Hematopoietic multipotent progenitor cell treated with erythropoietin and hydrocortisone succinate and interleukin-3 and kit ligand, for 8 days (in vitro differentiated cells): ENCODE measurements at regions not wholly inside any gene's neighbourhood (a gene's known extent, or its start where the extent isn't known, plus 50 kb on each side); places are given as distances from the start of the nearest gene placed in this dataset.

ENCODE experiments used
- DNase-seq: peaks from one replicate; pipeline ENCODE4 v3.0.0-alpha.2; 2015

DNA sequence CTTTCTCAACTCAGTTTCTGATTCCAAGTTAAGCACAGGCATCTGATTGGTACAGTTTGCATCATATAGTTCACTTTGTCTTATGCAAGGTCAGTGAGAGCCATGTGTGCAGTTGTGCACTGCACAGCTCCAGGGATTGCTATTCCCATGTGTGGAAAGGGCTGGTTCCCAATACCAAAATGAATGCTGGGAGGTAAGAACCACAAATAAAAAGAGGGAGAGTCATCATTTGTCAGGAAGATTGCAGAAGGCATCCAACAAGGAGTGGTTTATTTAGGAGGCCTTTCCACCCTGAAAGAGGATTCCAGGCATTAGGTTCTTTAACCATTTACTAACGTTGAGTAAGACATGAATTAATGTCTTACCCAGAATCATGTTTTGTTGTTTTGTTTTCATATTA is 141.2 kb upstream of the ST6GAL2 start:
- DNase-seq: no peak

DNA sequence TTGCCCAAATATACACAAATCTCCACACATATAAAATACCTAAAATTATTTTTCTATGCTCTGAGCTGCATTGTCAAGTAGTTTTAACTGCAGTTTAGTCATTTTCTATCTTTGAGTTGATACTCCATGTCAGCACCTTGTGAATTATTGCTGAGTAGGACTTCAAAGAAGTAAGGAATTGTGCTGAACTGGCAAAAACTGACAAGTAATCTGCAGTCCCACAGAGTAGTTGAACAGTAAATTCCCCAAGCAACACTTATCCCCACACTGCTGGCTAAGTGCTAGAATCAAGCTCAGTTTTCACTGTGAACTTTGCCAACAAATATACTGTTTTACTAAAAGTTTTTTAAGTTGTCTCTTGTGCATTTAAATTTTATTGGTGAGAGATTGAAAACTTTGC is 141.8 kb upstream of the ST6GAL2 start:
- no peak for DNase-seq

DNA sequence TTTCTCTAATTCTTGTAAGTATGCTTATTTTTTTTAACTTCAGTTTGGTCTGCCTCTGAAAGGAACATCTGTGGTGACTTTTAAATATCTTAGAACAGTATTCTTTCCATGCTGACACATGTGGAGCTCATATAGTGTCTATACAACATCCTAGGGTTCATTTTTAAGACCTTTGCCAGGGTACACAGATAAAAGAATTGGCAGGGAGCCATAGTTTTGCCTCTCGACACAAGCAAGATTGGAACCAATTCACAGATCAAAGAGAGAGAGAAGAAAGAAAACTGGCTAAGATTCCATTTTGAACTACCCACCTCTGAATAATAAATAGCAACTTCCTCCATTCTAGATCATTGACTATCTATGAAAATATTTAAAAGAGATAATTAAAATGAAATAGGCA is 142.7 kb upstream of the ST6GAL2 start:
- DNase-seq: no peak

DNA sequence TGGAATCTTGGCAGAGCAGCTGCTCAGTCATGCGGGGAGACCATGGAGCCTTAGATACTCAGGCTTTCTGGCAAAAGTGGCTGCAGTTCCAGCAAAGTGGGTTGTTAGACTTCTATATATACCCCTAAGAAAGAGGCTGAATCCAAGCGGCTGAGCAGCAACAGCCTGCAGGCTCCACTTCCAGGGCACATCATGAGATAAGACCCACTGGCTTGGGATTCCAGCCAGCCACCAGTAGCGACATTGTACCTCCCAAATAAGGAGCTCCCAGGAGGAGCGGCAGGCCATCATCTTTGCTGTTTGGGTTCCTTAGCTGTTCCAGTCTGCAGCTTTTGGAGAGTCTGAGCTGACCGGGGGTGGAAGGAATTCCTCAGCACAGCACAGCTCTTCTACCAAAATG is 150.3 kb upstream of the ST6GAL2 start:
- DNase-seq: no peak

DNA sequence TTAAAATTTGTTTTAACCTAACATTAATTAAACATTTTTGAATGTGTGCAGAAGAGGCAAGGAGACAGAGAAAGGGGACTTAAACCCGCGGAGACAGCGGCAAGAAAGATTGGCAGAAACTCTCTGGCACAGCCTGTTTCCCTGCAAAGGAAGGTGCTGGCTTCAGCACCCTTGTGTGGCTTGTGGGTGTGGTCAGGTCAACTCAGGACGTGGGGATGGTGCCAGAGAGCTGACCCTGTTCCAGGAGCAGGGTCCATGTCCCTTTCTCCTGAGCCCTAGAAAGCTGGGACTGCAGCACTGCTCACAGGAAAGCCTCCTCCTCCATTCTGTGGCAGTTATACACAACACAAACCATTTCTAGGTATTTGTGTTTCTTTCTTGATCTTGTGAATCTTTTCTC is 176.2 kb upstream of the ST6GAL2 start:
- no peak for DNase-seq

DNA sequence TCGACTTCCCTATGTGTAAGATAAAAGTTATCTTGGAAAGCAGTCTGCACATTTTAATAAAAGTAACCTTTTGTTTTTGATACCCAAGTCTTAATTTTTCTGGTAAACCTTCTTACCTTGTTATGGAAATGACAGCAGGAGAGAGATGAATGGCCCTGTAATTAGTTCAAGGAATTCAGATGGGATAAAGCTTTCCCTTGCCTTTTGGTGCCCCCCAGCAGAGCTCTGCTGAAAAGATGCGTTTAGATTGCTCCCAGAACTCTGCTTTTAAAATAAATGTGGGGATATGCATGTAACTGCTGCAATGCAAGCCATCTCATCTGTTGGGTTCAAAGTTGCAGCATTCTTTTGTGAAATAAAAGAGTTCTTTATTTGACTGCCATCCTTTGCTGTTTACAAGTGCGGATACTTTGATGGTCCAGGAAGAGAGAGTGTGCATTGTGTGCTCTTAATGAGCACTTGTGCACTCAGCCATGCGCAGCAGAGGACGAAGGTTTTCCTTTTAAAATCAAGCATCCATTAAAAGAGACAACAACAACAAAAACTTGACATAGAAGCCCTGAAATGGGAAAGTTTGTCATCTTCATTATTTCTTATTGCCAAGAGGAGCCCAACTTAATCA is 176.7 kb upstream of the ST6GAL2 start:
- no peak for DNase-seq

DNA sequence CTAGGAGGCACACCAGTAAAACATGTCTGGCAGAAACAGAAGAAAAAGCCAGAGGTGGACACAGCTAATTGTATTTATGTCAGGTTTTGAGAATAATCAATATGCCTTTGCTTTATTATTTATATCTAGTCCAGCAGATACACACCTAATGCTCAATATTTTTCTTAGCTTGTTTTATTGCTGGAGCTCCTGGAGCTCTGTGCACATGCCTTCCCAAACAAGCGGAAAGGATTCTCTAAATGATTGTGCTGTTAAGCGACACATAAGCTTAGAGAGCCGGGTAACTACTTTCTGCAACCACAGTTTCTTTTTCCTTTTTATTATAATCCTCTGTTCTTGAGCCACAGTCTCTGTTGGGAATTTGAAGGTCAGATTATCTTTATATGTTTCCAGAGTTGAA is 177.3 kb upstream of the ST6GAL2 start:
- DNase-seq: no peak

DNA sequence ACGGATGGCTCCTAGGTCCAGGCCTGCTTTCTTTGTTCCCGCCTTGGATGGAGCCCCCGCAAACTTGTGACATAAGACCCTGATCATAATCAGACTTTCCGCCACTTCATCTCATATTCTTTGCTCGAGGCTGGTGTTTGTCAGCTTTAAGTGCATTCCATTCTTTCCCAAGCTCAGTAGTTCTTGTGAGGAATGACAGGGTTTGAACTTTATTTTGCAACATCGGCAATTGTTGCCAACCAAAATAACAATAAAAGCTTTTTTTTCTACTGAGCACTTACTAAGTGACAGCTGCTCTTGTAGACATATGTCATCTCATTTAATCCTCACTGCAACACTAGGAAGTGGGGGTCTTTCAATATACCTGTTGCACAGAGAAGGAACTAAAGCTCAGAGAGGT is 178.8 kb upstream of the ST6GAL2 start:
- DNase-seq: no peak

DNA sequence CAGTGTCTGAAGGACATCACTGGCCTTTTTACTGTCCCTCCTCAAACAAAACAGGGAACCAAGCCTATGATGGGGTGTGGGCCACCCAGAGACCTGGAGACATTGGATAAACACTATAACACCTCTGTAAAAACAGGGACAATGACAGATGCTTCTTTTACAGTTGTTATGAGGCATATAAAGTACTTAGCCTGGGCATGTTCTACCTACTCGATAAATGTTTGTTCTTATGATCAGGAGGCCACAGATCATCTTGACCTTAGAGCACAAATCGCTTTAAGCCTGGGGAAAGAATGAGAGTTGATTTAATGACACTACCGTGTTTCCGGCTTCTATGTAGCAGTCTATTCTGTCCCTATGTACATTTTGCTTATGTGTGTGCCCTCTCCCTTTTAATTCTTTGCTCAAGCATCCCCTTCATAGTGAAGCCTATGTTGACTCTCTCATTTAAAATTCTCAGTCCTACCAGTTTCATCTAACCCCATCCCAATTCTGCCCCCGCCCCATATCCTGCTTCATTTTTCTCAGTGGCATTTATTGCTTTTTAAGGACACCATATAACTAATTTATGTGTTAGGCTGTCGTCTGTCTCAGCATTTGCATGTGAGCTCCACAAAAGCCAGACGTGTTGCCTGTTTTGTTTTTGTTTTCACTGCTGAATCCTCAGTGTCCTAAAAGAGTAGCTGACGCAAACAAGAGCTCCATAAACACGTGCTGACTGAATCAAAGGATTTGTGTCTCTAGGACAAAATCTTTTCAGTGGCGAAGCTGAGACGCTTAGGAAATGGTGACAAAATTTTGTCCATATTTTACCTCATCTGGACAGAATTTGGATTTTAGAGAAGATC is 182.3 kb upstream of the ST6GAL2 start:
- DNase-seq: no peak

DNA sequence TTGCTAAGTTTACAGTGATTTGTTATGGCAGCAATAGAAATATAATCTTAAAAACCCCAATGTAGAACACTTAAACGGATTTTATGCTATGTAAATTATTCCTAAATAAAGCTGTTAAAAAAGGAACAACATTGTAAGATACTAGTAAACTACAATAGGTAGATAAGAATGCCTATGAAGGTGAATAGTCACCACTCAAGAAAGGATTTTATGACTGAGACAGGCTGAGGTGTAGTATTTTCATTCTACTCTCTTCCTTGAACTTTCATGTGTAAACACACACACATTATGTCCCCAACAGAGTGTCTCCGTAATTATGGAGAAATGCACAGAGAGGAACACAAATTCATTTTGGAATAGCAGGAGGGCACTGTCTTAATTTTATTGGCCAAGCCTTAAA is 183.9 kb upstream of the ST6GAL2 start:
- no peak for DNase-seq

DNA sequence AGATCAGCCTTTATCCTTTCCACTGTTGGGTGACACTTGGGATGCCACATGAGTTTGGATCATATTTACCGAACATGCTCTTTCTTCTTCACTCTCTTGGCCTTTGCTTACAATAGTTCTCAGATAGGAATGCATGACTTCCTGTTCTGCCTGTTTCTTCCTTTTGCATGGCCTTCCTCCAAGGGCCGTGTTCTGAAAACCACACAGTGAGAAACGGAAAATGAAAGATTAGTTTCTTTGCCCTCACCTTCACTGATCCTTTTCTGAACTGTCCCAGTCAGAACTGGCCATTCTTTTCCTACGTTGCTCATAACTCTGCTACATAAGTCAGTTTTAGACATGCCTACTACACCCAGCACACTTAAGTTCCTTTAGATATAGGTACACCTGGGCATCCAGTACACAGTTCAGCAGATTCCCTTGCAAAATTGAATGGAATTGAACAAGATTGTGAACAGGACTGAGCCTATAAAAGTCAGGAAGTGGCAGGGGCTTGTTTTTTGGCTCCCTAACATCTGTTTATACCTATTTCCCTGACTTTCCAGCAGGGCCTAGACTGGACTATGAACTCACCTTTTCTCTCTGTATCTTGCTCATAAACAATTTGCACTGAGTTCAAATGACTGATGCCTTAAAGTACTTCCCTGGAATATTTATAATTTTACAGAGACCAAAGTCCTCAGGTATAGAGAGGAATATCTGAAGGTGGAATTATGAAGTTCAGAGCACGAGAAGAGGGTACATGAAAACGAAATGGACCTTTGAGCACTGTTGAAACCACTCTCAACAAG is 186.4 kb upstream of the ST6GAL2 start:
- no peak for DNase-seq

DNA sequence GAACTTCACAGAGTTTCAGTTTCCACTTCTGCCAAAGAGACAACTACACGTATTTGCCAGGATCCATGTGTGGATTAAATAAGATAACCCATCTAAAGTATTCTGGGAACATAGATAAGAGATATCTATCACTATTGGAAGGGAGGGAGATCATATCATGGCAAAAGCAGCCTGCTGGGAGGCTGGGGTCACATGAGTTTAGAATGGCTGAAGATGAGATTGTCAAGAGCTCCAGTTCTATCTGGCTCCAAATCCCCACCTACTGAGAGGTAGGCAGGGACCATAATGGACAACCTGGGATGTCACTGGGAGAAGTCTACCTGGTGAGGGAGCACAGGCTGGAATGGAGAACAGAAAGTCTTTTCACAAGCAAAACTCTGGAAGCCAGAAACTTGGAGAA is 192.6 kb upstream of the ST6GAL2 start:
- no peak for DNase-seq

DNA sequence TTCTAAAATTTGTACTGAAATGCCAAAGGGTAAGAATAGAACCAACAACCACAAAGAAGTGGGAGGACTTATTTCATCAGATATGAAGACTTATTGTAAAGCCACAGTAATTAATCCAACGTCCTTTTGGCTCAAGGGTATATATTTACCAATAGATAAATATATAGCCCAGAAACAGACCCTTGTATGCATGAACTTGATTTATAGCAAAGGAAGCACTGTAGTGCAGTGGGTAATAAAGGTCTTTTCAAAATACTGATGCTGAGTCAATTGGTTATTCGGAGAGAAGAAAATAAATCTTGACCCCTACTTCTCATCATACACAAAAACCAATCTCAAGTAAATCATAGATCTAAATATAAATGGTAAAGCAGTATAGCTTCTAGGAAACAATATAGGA is 200.5 kb upstream of the ST6GAL2 start:
- no peak for DNase-seq

DNA sequence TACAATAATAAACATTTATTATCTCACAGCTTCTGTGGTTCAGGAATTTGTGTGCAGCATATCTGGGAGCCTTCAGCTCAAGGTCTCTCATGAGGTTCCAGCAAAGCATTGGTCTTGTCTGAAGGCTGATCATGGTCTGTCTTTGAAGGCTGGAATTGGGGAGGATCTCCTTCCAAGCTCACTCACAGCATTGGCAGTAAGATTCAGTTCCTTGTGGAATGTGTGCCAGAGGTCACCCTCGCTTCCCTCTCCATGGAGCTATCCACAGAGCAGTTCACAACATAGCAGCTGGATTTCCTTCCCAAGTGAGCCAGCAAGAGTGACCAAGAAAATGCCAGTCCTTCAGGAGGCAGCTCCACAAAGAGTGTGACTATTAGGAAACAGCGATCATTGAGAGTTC is 202.2 kb upstream of the ST6GAL2 start:
- no peak for DNase-seq

DNA sequence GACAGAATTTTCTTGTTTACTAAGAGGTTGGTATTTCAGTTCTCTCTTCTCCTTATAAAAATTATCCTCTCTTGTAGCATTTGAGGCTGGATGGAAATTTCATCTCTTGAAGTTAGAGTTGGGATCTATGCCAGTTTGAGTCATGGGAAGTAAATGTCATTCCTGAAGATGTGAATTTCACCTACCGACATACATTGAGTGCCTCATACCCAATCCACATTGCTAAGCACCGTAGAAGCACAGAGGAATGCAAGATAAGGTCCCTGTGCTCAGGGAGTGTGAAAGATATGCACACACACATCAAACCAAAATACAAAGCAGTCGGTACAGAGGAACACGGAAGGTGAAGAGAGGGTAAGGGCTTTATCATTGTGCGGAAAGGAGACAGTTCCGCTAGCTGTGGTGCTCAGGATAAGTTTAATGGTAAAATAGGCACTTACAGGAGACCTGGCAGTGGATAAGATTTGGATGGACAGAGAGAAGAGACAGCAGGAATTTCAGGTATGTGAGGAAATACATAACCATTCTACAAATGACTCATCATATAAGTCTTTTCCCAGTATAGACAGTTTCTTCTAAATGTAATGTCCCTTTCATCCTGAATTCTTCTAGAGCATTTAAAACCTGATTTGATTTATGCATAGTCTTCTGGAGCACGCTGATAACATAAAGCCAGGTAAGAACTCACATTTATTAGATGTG is 205.3 kb upstream of the ST6GAL2 start:
- no peak for DNase-seq

DNA sequence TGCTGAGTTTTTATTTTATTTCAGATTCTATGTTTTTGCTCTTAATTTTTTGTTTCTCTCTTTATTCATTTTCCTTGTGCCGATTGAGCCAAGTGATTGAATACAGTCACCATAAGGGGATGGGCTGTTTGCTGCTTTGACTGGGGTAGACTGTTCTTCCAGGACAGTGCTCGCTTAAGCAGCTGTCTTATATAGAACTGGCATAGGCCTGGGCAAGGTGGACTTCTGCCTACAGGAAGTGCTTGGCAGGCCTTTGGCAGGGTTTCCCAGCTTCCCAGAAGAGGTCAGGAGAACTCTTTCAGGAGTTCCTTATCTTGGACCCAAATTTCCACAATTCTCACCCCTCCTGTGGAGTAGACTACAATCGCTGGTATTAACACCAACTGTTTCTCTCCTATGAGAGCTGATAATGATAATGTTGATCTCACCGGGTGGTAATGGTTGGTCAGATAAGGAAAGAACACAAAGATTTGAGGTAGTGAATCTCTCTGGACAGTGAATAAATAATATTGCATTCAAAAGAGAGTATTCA is 207.5 kb upstream of the ST6GAL2 start:
- no peak for DNase-seq

DNA sequence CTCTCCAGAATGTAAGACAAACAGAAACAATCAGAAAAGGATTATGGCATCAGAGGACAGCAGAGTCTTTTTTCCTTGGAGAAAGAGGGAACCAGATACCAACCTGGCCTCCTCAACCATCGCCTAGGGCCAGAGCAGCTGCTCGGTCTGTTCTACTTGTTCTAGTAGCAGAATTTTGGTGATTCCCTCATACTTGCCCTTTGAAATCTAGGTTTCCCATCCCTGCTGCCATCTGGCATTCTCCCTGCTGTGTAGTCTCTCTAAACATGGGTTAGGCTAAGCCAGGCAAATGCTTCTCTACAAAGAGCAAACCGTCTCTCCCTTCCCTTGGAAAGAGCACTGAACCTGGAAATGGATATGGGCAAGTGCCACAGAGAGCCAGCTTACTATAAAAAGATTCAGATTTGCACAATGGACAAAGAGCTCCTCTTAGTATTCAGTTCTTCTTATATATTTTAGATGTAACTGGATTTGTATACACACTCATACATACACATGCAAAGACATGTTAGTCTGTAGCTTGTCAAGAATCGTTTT is 208.6 kb upstream of the ST6GAL2 start:
- no peak for DNase-seq

DNA sequence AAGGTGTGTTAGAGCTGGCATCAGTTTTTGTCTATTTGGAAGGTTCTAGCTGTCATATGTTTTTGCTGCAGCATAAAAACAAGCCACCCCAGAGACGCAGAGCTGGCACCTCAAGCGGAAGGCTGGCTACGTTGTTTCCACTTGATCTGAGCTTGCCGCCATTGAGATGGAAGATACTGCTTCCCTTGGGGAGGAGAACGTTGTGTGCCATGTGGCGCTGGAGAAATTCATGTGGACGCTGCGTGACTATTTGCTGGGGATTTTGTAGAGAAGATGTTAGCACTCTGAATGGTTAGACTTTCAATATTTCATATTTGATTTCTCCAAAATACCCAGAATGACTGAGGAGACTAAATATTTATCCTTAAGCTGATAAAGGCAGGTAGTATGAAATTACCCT is 216.2 kb upstream of the ST6GAL2 start:
- DNase-seq: no peak

DNA sequence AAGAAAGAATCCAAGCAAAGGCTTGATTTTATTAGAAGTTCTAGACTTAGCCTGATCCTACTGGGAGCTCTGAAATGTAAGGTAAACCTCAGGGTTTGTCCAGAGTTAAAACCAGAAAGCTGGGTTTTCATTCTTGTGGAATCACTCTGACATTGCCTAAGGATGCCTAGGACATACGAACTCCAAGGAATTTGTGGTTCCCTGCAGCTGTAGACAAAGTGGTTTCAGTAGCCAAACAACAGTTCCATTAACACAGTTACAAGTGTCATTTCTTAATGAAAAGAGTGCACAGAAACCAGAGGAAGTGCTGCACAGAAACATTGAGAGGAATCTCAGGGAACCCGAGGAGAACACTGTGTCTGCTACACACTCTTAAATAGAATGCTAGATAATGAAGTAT is 221.4 kb upstream of the ST6GAL2 start:
- no peak for DNase-seq

DNA sequence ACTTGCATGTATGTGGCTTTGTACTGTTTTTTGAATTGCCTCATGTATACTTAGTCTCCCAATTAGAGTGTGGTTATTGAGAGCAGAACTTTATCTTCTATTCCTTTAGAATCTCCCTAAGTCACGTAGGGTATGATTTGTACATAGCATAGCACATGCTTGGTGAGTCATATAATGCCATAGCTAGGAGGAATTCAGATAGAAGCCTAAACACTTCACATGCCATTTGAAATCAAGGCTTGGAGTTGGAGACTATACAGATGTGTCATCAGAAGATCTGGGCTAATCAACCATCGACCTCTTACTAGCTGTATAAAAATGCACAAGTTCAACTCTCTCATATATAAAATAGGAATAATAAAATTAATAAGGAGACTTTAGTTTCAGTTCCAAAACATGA is 222.6 kb upstream of the ST6GAL2 start:
- DNase-seq: no peak

DNA sequence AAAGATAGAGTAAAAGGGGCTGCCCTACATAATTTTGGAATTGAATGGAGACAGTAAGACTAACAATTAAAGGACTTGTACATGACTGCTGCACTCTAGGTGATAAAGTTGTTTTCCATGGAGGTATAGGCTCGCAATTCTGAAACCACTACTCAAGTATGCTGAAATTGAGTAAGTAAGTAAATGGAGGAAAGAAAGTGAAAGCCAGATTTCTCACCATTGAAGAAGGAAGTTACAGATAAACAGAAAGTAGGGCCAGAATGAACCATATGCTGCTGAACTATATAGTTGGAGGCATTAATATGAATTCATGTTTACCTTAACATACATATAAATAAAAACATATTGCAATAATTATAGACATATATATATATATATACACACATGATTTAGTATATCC is 225.7 kb upstream of the ST6GAL2 start:
- no peak for DNase-seq

DNA sequence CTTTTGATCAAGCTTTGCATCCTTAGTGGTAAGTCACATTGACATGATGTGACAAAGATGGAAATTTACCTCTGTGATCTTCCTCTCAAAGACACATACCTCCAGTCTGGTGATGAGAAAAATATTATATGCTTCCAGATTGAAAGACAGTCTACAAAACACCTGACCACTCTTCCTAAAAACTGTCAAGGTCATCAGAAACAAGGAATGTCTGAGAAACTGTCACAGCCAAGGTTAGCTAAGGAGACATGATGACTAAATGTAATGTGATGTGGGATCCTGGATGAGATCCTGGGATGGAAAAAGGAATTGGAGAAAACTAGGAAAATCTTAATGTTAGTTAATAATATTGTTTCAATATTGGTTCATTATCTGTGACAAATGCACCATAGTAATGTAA is 226.6 kb upstream of the ST6GAL2 start:
- no peak for DNase-seq

DNA sequence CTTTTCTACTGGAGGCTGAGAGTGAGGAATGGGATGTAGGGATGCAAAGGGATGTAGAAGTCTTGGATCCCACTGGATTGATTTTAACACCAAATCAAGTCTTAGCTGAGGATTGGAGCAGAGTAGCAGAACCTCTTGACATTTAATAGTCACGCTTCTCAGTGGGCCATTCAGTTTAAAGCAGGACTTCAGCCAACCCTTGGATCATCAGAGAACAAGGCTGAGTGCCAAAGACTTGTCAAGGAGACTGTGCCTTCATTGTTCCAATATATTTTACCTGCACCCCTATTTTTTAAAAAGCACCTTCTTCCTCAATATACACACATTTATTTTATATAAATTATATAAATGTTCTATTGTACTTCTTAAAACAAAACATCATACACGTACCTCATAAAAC is 242.4 kb upstream of the ST6GAL2 start:
- no peak for DNase-seq
